Panc1 (cell line): ENCODE measurements at regions not wholly inside any gene's neighbourhood (a gene's known extent, or its start where the extent isn't known, plus 50 kb on each side); places are given as distances from the start of the nearest gene placed in this dataset.

Source experiments
- ATAC-seq: fragments of 200-7000 bp; cut with Tn5 transposase; 2 replicates; pipeline ENCODE4 v1.9.1; 2020; ENCODE audit warnings: mild to moderate bottlenecking, moderate library complexity
- BruUV-seq: library from RNA; stranded (reverse); fragments of 400-500 nt; replicated peaks from 2 replicates; lab custom pipeline; 2021; lab: Mats Ljungman, UMichigan
- CTCF ChIA-PET: fragments of 300-600 bp; sonication (Branson Sonifier 250); formaldehyde crosslinking; loops from one replicate; lab custom pipeline; 2022; ENCODE audit warnings: antibody characterized with exemption; lab: Charles Lee
- POLR2A ChIA-PET: fragments of 300-600 bp; sonication (Branson Sonifier 250); formaldehyde crosslinking; loops from one replicate; lab custom pipeline; 2022; ENCODE audit warnings: antibody characterized with exemption; lab: Charles Lee
- DNase-seq: peaks from one replicate; pipeline ENCODE4 v3.0.0-alpha.2; 2010; ENCODE audit warnings: low read depth, low spot score
- H3K27ac ChIP-seq: 2 replicates; pipeline ENCODE4 v1.5.1; 2011; ENCODE audit warnings: mild to moderate bottlenecking, low read length, inconsistent platforms
- H3K27me3 ChIP-seq: fragments of 200-500 bp; sonication (Bioruptor generic); 2 replicates; pipeline ENCODE4 v1.6.0; 2014; ENCODE audit warnings: low read length, inconsistent platforms; ENCODE audit not compliant: control insufficient read depth, insufficient read depth
- H3K36me3 ChIP-seq: fragments of 200-500 bp; sonication (Bioruptor generic); 2 replicates; pipeline ENCODE4 v1.5.1; 2014; ENCODE audit warnings: inconsistent platforms, mild to moderate bottlenecking, low read length, moderate library complexity; ENCODE audit not compliant: control insufficient read depth, insufficient read depth
- H3K4me1 ChIP-seq: 2 replicates; pipeline ENCODE4 v1.5.1; 2011; ENCODE audit warnings: inconsistent platforms, mild to moderate bottlenecking, low read length, moderate library complexity; ENCODE audit not compliant: control insufficient read depth, insufficient read depth
- H3K4me3 ChIP-seq, 2 experiments: 2 replicates each; pipeline ENCODE4 v1.5.1; 2011 to 2012; ENCODE audit warnings: low read depth in 2 of 2, low read length in 2 of 2, mild to moderate bottlenecking in 2 of 2, inconsistent platforms in 1 of 2, moderate library complexity in 1 of 2
- H3K9me3 ChIP-seq: fragments of 200-500 bp; sonication (Bioruptor generic); 2 replicates; pipeline ENCODE4 v1.5.1; 2014; ENCODE audit warnings: low read depth, mild to moderate bottlenecking, inconsistent platforms, low read length, moderate library complexity; ENCODE audit not compliant: control insufficient read depth, insufficient read depth
- CTCF ChIP-seq: fragments of 450-650 bp; IDR thresholded peaks from 2 replicates; pipeline ENCODE4 v1.5.1; 2017; ENCODE audit warnings: mild to moderate bottlenecking
- POLR2AphosphoS5 ChIP-seq: IDR thresholded peaks from 2 replicates; pipeline ENCODE4 v1.6.1; 2012; ENCODE audit warnings: mild to moderate bottlenecking, low read depth, low read length, moderate library complexity
- REST ChIP-seq, 2 experiments: IDR thresholded peaks; 2 replicates each; pipeline ENCODE4 v1.6.1; 2011 to 2012; ENCODE audit warnings: low read depth in 2 of 2, control low read depth in 1 of 2, low read length in 1 of 2, mild to moderate bottlenecking in 1 of 2, moderate library complexity in 1 of 2; ENCODE audit not compliant: insufficient read depth in 1 of 2
- SIN3A ChIP-seq: IDR thresholded peaks from 2 replicates; pipeline ENCODE4 v1.6.1; 2012; ENCODE audit warnings: low read depth, mild to moderate bottlenecking, low read length, moderate library complexity, borderline replicate concordance; ENCODE audit not compliant: insufficient read depth
- TCF7L2 ChIP-seq: IDR thresholded peaks from 2 replicates; pipeline ENCODE4 v1.6.1; 2011; ENCODE audit warnings: mild to moderate bottlenecking, low read depth, low read length, inconsistent platforms
- in situ Hi-C: cut with HindIII; loops from 2 replicates; pipeline ENCODE4 v1.10.0; 2016; ENCODE audit warnings: low sequenced_read_pairs, low pct_unique_long_range_greater_than_20kb
- intact Hi-C: fragments of 100-400 bp; cut with micrococcal nuclease; formaldehyde crosslinking; loops from one replicate; pipeline ENCODE4 v1.10.0; 2022; ENCODE audit not compliant: unreplicated experiment

GRCh38 chr10:110388687-110389052, 84.0 kb upstream of the SMNDC1 start:
- Histone ChIP-seq H3K9me3 (no peaks in the 10 kb centered on the region), H3K27ac (no peak overlapping the region), H3K4me3 (no peak overlapping the region), H3K27me3 (no peaks in the 10 kb centered on the region), H3K36me3 (no peaks in the 10 kb centered on the region), H3K4me1 (0 out of 2 replicates have a peak, but pooled peaks cover 9% of the 10 kb centered on the region)
- intact Hi-C loops = no loop called here
- ATAC-seq (no peak), DNase-seq (no peak)
- BruUV-seq = no TSS peak
- CTCF ChIA-PET = no interaction called here
- POLR2A ChIA-PET = interaction anchor here (0.6 kb wide), 1 partner anchor 530 kb away, joined by 5 read pairs; no protein-coding TSS in a partner anchor
- in situ Hi-C loops = no loop called here
- no peak for TF ChIP-seq POLR2AphosphoS5

GRCh38 chr10:110389255-110389654, 84.5 kb upstream of the SMNDC1 start:
- no peak overlapping the region for H3K4me3 ChIP-seq
- no TSS peak for BruUV-seq
- POLR2A ChIA-PET = interaction anchor here (0.6 kb wide), 1 partner anchor 529 kb away, joined by 5 read pairs; no protein-coding TSS in a partner anchor
- H3K4me1 ChIP-seq = 0 out of 2 replicates have a peak, but pooled peaks cover 9% of the 10 kb centered on the region
- H3K36me3 ChIP-seq = no peaks in the 10 kb centered on the region
- H3K27ac ChIP-seq = no peak overlapping the region
- no peak for DNase-seq
- H3K27me3 ChIP-seq = no peaks in the 10 kb centered on the region
- CTCF ChIA-PET = no interaction called here
- intact Hi-C loops = no loop called here
- H3K9me3 ChIP-seq = no peaks in the 10 kb centered on the region
- in situ Hi-C loops = no loop called here
- TF ChIP-seq POLR2AphosphoS5 = no peak
- no peak for TF ChIP-seq REST (IDR thresholded peaks at IDR 0.05; ENCODE audit: insufficient read depth in 1 of 2, low read depth in 2 of 2, low read length in 1 of 2)
- TF ChIP-seq TCF7L2 = no peak
- no peak for TF ChIP-seq SIN3A
- no peak for TF ChIP-seq CTCF
- ATAC-seq = no peak

GRCh38 chr10:110391541-110391940, 86.8 kb upstream of the SMNDC1 start:
- H3K36me3 ChIP-seq = no peaks in the 10 kb centered on the region
- POLR2A ChIA-PET = no interaction called here
- no peak for ATAC-seq

More at GRCh38 chr10:110391541-110391940, 86.8 kb upstream of the SMNDC1 start:
- no peak for DNase-seq
- in situ Hi-C loops = no loop called here
- H3K4me1 ChIP-seq = peaks cover 26% of the 10 kb centered on the region
- intact Hi-C loops = no loop called here
- no peaks in the 10 kb centered on the region for H3K27me3 ChIP-seq
- CTCF ChIA-PET = interaction anchor here (0.9 kb wide), 1 partner anchor 37 kb away, joined by 3 read pairs; no protein-coding TSS in a partner anchor
- no peak overlapping the region for H3K4me3 ChIP-seq
- no peak overlapping the region for H3K27ac ChIP-seq
- no TSS peak for BruUV-seq
- TF ChIP-seq SIN3A (no peak), REST (IDR thresholded peaks at IDR 0.05; ENCODE audit: insufficient read depth in 1 of 2, low read depth in 2 of 2, low read length in 1 of 2) (no peak), CTCF (no peak), TCF7L2 (no peak), POLR2AphosphoS5 (no peak)
- no peaks in the 10 kb centered on the region for H3K9me3 ChIP-seq
